Hematopoietic multipotent progenitor cell treated with erythropoietin and hydrocortisone succinate and interleukin-3 and kit ligand, for 8 days (in vitro differentiated cells): ENCODE measurements at regions not wholly inside any gene's neighbourhood (a gene's known extent, or its start where the extent isn't known, plus 50 kb on each side); places are given as distances from the start of the nearest gene placed in this dataset.

Source experiments
- DNase-seq: peaks from one replicate; pipeline ENCODE4 v3.0.0-alpha.2; 2015

DNA sequence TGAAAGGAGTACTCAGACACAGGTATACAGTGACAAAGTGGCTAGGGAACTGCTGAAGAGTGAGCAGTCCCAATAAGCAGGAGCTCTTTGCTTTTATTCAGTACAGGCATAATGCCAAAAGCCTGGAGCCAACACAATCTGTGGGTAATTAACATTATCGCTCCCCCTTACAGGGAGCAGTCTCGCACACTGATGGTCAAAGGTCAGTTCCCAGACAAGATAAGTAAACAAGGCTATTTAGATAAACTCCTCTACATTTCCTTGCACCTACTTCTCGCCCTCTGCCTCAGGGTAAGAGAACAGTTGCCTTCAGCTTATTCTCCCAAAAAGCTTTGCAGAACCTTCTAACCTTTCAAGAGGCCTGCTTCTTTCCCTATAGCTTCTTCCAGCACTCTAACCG is 73.9 kb upstream of the TAF9B start:
- DNase-seq, result no peak

DNA sequence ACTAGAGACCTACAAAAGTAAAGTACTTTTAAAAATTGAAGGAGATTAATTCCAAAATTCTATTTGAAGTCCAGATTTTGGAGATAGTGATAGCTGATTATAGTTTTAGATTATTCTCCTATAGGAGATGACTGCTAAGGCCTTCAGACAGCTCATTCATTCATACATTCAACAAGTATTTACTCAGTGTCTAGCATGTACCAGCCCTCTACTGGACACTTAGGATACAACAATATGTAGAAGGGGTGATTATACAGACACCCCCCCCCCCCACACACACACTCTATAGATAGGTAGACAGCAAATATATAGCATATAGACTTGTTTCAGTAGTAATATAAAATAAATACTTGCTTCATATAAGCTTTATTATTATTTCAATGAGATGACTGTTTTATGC is 60.4 kb upstream of the TAF9B start:
- peak; percentile 47 for DNase-seq
